GM19239 (cell line): ENCODE measurements at regions not wholly inside any gene's neighbourhood (a gene's known extent, or its start where the extent isn't known, plus 50 kb on each side); places are given as distances from the start of the nearest gene placed in this dataset.
"Not testable (repeated sequence)": the region's sequence is repeated elsewhere in the genome, so short reads cannot be mapped to it uniquely, and the experiment has no call there.

Source experiments
- DNase-seq: peaks from one replicate; pipeline ENCODE4 v3.0.0; 2011; ENCODE audit warnings: low spot score; ENCODE audit not compliant: insufficient read length
- FAIRE-seq: peaks from 2 replicates; lab custom pipeline; 2011; peaks lifted over from hg19 to GRCh38; lab: Jason Lieb, UNC

DNA sequence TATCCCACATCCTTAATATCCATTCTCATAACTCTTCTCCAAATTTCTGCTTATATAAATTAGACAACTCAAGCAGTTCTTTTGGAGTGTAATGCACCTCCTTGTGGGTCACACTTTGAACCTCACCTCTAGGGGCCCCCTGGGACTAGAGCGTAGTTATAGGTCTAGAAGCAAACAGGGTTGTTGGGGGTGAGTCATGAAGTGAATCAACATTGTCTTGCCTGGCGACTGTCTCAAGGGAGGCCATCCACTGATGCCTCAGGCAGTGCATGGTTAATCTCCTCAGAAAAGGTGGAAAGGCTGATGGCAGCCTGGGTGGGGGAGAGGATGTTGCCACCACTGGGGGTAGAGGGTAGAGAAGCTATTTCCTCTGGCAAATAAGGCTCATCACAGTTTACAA is 129.1 kb downstream of the TNFRSF21 start:
- FAIRE-seq = no peak
- DNase-seq = no peak

DNA sequence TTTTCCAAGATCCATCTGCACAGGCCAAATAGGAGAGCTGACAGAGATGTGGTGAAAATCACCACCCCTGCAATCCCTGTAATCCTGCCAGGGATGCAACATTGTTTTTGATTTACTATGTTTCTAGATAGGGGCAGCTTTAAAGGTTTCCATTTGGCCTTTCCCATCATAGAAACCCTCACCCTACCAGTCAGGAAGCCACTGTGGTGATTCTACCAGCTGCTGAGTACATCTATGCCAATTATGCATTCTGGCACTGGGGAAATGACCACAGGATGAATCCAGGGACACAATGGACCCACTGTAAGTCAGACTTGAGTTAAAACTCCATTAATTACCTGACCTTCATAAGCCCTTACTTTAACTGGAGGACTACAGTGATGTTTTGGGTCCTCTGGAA is 130.4 kb downstream of the TNFRSF21 start:
- no peak for DNase-seq
- no peak for FAIRE-seq

DNA sequence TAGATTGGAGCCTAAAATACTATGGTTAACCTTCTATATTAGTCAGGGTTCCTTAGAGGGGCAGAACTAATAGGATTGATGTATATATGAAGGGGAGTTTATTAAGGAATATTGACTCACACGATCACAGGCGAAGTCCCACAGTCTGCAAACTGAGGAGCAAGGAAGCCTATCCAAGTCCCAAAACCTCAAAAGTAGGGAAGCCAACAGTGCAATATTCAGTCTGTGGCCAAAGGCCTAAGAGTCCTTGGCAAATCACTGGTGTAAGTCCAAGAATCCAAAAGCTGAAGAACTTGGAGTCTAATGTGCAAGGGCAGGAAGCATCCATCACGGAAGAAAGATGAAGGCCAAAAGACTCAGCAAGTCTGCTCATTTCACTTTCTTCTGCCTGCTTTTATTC is 133.5 kb upstream of the ADGRF1 start:
- FAIRE-seq (no peak), DNase-seq (no peak)

DNA sequence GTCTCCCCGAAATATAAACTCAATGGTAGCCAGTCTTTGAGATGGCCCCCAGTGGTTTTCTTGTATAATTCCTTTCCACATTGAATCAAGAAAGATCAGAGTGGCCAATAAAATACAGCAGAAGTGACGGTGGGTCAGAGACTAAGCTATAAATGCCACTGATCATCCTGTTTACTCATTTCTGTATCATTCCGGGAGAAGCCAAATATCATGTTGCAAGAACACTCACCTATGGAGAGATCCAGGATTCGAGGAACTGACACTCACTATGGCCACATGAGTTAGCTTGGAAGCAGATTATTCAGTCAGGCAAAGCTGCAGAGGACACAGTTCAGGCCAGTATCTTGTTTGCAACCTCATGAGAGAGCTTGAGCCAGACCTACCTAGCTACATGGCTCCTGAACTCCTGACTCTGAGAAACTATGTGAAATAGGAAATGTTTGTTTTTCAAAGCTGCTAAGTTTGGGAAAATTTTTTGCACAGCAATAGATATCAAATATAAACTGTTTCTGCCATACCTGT is 132.4 kb upstream of the ADGRF1 start:
- FAIRE-seq (no peak), DNase-seq (no peak)

DNA sequence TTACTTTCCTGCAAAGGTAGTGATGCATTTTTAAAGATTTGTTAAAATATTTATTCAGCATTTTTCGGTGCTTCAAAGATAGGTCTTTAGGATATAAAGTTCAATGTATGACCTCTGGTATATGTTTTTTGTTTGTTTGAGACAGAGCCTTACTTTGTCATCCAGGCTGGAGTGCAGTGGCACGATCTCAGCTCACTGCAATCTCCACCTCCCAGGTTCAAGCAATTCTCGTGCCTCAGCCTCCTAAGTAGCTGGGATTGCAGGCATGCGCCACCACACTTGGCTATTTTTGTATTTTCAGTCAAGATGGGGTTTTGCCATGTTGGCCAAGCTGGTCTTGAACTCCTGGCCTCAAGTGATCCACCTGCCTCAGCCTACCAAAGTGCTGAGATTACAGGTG is 131.9 kb upstream of the ADGRF1 start:
- FAIRE-seq, DNase-seq: not testable (repeated sequence)

DNA sequence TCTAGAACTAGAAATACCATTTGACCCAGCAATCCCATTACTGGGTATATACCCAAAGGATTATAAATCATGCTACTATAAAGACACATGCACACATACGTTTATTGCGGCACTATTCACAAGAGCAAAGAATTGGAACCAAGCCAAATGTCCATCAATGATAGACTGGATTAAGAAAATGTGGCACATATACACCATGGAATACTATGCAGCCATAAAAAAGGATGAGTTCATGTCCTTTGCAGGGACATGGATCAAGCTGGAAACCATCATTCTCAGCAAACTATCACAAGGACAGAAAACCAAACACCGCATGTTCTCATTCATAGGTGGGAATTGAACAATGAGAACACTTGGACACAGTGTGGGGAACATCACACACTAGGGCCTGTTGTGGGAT is 131.0 kb upstream of the ADGRF1 start:
- not testable (repeated sequence) for FAIRE-seq, DNase-seq

DNA sequence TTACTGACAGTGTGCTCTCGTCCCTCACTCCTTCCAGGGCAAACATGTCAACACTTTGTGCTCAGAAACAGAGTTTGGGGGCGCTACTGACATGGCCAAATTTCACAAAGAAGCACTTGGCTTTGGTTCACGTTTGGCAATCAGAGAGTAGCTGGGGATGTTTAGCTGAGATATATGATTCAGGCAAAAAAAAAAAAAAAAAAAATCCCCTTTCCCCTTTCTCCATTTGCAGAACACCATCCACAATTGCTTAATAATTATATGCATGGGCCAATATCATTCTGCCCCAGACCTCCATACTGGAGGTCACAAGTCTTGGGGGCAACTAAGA is 128.4 kb upstream of the ADGRF1 start:
- no peak for DNase-seq
- FAIRE-seq = no peak

DNA sequence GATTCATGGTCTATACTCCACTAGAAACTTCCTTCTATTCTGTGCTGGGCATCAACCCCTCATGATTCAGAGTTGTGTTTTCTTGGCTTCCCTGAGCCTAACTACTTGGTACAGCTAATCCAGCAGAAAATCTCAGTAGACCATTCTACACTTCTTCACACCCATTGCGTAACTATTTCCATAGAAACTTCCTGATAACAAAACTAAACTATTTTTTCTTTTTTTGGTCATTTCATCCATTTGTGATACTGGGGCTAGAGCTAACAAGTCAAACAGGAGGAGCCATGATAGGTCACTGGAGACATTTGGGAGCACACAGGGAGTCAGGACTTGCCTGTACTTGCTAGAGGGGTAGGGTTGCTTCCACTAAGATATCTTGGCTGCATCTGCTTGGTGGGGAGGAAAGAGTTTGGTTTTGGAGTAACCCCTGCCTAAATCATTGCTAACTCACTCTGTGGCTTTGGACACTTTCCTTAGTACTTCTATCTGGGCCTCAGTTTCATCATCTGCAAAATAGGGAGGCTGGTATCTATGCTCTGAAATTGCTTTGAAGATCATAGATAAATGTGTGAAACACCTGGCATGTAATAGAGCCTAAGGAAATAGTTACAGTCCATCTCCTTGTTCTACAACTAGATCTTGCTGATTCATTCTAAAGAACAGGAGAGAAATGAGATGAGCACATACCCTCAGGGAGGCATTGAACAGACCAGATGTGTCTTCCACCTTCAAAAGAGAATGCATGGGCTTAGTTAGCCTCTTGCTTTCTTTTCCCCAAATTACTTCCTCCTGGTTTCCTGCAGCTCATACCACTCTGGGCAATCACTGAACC is 127.9 kb upstream of the ADGRF1 start:
- no peak for DNase-seq

DNA sequence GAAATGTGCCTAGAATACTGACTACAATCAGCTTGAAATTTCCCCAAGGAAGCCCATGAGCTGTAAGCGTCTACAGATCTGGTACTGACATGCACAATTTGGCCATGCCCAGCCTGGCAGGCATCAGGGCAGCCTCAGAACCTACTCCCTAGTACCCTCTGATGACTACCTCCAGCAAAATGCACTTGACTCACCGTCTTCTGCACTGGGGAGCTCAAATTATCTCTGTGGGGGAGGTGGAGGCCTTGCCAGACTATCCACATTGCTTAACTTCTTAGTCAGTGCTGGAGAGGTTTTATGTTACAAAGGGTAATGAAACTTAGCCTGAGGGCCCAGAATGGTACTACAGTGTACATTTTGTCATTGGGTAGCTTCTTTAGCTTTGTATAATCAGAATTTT is 126.0 kb upstream of the ADGRF1 start:
- DNase-seq = no peak
- FAIRE-seq = no peak

More for the DNA sequence above, 127.9 kb upstream of the ADGRF1 start:
- no peak for FAIRE-seq

DNA sequence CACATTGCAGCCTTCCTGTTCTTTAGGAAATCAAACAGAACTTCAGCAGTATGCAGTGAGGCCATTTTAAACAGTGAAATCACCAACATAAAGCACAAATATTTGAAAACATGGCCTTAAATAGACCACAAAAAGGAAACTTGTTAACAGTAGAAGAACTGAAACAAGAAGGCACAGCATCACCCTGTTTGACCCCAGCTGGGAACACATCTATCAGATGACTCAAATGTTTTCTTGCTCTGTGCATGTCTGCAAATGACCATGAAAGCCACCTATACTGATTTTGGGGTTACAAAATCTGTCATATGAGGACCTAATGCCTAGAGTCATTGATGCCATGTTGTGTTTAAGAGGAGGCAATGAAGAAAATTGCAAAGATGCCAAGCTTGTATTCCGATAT is 123.8 kb upstream of the ADGRF1 start:
- FAIRE-seq = peak; percentile 86
- DNase-seq = no peak

DNA sequence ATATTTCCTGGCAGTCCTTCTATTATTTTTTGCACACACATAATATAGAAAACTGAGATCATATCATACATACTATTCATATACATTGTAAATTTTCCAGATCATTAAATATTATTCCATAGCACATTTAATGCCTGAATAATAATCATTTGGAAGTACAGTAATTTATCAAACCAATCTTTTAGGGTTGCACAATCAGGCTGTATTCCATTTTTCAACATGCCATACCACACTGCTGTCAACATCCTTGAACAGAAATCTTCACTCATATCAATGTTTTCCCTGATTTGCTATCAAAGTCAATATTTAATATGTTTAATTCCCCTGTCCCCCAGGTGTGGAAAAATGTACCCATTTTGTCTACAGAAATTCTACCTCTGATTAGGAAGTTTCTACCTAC is 122.7 kb upstream of the ADGRF1 start:
- no peak for FAIRE-seq
- DNase-seq = no peak

DNA sequence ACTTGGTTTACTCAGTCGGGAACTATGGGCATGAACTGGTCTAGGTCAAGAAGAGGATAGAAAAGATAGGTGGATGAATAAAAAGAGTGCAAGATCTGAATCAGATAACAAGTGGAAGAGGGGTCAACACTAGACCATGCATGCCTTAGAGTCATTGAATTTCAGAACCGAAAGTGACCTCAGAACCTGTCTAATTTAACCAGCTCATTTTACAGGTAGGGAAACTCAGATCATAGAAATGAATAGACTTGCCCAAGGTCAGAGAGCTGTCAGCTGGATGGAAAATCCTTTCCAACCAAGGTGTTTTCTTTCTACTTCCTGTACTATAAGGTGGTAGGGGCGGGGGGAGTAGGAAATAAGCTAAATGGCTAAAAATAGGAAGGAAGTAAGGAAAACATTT is 121.4 kb upstream of the ADGRF1 start:
- DNase-seq (no peak), FAIRE-seq (no peak)

DNA sequence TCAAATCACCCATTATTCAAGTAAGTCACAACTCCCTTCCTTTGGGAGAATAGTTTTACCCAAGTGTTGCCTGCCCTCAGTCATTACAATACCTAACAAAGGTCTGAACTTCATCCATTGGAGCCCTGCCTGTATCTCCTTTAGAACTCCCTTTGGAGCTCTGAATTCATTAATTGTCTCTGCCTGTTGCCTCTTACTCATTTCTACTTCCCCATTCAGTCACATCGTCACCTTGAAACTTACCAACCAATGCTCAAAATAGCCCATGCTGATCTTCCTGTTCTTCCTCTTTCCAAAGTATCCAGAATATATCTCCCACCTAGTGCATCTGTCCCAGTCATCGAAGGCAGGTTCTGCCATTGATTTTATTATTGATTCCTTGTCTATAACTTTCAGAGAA is 120.7 kb upstream of the ADGRF1 start:
- no peak for FAIRE-seq

DNA sequence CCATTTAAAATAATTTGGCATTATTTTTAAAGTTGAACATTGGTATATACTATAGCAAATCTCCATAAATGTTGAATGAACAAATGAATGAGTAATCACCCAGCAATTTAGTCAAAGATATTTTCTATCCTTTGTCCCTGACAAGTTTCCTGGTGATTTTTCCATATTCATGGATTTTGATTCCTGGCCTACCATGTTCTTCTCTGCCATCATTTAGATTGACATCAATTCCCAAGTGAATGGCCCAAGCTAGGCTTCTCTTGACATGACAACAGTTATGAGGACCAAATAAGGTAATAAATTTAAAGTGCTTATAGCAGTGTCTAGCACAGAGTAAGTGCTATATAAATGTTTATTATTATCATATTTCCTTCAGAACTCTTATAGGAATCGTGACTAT is 120.1 kb upstream of the ADGRF1 start:
- FAIRE-seq (peak; percentile 26), DNase-seq (no peak)

More for the DNA sequence above, 120.7 kb upstream of the ADGRF1 start:
- no peak for DNase-seq

DNA sequence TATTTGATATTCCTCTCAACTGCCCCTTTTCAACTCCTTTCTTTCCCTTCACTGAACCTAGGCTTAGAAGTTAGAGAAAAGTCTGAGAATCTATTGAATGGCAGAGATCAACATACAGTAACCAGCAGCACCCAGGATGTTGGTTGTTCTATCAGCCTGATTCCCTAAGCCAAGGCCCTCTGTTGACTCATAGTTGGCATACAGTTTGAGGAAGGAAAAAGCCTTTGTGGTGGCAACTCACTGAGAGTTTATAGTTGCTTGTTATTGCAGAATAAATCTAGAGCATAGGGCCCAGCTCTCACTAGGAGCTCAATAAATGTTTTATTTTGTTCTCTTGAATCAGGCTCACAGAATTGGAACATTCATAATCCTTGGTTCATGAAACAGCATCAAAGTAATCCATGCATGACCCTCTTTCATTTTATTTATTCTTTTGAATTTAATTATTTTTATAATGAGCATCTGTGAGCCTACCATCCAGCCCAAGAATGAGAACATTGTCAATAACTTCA is 119.1 kb upstream of the ADGRF1 start:
- FAIRE-seq (no peak), DNase-seq (no peak)

DNA sequence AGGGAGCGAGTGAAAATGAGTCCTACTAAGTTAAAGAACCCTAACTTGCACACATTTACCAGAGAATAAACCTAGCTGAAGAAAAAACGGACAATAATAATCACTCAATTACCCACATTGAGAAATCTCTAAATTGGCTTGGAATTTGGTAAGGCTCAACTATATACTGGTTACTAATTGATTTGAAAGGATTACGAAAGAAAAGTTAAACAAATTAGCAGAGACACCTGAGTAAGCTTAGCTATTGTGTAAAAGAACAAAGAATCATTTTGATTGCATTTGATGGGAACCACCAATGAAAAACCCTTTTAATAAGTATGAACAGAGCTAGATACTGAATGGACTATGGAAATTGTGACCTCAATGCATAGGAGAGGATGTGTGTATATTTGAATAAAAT is 118.6 kb upstream of the ADGRF1 start:
- FAIRE-seq (no peak), DNase-seq (no peak)

DNA sequence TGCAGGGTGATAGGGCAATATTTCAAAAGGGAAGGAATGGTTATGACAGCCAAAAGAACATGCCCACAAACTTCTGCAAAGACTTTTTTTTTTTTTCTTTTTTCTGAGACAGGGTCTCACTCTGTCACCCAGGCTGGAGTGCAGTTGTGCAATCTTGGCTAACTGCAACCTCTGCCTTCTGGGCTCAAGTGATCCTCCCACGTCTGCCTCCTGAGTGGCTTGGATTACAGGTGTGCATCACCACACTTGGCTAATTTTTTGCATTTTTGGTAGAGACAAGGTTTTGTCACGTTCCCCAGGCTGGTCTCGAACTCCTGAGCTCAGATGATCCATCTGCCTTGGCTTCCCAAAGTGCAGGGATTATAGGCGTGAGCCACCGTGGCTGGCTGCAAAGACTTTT is 117.6 kb upstream of the ADGRF1 start:
- FAIRE-seq (no peak), DNase-seq (no peak)

DNA sequence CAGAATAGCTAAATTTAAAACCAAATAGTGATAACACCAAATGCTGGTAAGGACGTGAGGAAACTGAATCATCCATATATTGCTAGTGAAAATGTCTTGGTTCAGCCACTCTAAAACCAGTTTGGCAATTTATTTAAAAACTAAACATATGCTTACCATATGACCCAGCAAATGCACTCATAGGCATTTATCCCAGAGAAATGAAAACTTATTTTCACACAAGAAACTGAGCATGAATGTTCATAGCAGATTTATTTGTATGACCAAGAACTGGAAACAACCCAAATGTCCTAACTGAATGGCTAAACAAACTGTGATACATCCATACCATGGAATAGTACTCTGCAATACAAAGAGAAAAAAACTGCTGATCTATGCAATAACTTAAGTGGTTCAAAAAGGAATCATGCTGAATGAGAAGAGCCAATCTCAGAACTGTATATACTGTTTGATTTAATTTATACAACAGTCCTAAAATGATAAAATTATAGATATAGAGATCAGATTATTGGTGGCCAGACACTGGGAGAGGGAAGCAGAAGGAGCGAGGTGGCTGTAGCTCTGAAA is 115.6 kb upstream of the ADGRF1 start:
- no peak for DNase-seq
- no peak for FAIRE-seq

DNA sequence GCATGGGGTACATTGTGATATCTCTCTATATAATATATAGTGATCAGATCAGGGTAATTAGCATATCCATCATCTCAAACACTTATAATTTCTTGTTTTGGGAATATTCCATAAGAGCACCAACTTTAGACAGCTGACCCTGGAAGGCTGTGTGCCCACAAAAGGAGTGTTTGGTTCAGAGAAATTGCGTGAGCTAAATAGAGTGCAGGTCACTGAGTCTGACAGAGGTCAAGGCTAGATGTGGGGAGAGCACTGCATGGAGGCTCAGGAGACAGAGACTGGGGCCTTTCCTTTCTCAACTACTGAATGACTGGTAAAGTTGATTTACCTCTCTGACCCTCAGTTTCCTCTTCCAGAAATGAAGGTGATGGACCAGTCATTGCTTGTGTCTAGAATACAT is 114.9 kb upstream of the ADGRF1 start:
- FAIRE-seq (no peak), DNase-seq (no peak)

DNA sequence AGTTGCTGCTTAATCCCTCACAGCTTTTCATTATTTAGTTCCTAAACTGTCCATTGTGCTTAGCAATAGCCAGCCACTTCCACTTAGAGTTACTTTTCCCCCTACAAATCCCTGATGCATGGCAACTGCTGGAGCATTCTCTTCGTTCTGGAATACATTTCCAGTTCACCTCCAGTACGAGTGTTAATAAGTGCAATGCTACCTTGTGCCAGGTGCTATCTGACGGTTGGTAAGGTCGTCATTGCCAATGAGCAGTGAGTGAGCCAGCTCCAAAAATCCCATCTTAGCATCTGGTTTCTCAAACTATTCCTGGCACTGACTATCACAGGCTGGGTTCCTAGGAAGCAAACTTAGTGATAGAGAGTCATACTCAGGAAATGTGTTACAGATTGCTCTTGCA is 114.1 kb upstream of the ADGRF1 start:
- FAIRE-seq (no peak), DNase-seq (no peak)

DNA sequence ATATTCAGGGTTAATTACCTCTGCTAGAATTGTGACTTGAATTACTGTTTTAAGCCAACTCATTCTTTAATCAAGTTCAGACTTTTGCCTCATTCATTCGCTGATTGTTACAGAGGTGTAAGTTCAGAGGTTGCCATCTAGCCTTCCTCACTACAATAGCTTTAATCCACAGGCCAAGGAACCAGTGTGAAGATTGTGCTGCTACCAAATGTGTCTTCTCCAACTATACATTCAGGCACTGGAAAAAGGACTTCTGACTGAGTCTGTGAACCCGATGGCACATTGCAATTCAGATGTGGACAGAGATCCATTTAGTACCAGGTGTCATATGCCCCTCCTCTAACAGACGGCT is 111.2 kb upstream of the ADGRF1 start:
- DNase-seq (no peak), FAIRE-seq (no peak)
